NB4 (cell line): ENCODE measurements at regions not wholly inside any gene's neighbourhood (a gene's known extent, or its start where the extent isn't known, plus 50 kb on each side); places are given as distances from the start of the nearest gene placed in this dataset.

Experiments
- MAX ChIP-seq: IDR thresholded peaks from 2 replicates; pipeline ENCODE4 v1.6.1; 2011; ENCODE audit warnings: low read depth, low read length
- MYC ChIP-seq: IDR thresholded peaks from 2 replicates; pipeline ENCODE4 v1.6.1; 2011; ENCODE audit warnings: low read depth, low read length
- POLR2A ChIP-seq: IDR thresholded peaks from 2 replicates; pipeline ENCODE4 v1.6.1; 2011; ENCODE audit warnings: mild to moderate bottlenecking; ENCODE audit not compliant: insufficient read length; ENCODE audit errors: extremely low read depth
- TF ChIP-seq, protein P1 (sequence below): IDR thresholded peaks from one replicate; pipeline ENCODE4 v1.5.1; 2012; ENCODE audit warnings: low read depth, low read length

GRCh38 chr2:175580652-175581051 is 399.1 kb upstream of the ATP5MC3 start:
- TF ChIP-seq MAX: no peak
- TF ChIP-seq, protein P1, sequence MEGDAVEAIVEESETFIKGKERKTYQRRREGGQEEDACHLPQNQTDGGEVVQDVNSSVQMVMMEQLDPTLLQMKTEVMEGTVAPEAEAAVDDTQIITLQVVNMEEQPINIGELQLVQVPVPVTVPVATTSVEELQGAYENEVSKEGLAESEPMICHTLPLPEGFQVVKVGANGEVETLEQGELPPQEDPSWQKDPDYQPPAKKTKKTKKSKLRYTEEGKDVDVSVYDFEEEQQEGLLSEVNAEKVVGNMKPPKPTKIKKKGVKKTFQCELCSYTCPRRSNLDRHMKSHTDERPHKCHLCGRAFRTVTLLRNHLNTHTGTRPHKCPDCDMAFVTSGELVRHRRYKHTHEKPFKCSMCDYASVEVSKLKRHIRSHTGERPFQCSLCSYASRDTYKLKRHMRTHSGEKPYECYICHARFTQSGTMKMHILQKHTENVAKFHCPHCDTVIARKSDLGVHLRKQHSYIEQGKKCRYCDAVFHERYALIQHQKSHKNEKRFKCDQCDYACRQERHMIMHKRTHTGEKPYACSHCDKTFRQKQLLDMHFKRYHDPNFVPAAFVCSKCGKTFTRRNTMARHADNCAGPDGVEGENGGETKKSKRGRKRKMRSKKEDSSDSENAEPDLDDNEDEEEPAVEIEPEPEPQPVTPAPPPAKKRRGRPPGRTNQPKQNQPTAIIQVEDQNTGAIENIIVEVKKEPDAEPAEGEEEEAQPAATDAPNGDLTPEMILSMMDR: no peak
- TF ChIP-seq POLR2A: no peak
- no peak for TF ChIP-seq MYC
